Pancreas (tissue), 10 donors: ENCODE measurements at regions not wholly inside any gene's neighbourhood (a gene's known extent, or its start where the extent isn't known, plus 50 kb on each side); places are given as distances from the start of the nearest gene placed in this dataset.

Experiments
- ATAC-seq, 4 donors: fragments of 200-7000 bp; cut with Tn5 transposase; one replicate each; pipeline versions ENCODE4 v1.8.0 to v1.9.1; 2020; ENCODE audit warnings: mild to moderate bottlenecking in 4 of 4, moderate library complexity in 4 of 4
- DNase-seq, 6 donors: peaks; one replicate each; pipeline ENCODE4 v3.0.0-alpha.2; 2020
- FAIRE-seq: peaks from 2 replicates; lab custom pipeline; 2012; peaks lifted over from hg19 to GRCh38; lab: Jason Lieb, UNC
- H3K27ac ChIP-seq, 4 donors: fragments of 200-600 bp; sonication (generic); 1 replicate in 3 of 4; 2 replicates in 1 of 4; pipeline versions ENCODE4 v1.5.0 to v1.8.0; 2020
- H3K27me3 ChIP-seq, 4 donors: fragments of 200-600 bp; one replicate each; pipeline ENCODE4 v1.8.0; 2021
- H3K36me3 ChIP-seq, 3 donors: fragments of 200-600 bp; sonication (generic) in 1 of 3; one replicate each; pipeline versions ENCODE4 v1.5.0 to v1.8.0; 2020 to 2021
- H3K4me1 ChIP-seq, 3 donors: fragments of 200-600 bp; one replicate each; pipeline ENCODE4 v1.8.0; 2021
- H3K4me3 ChIP-seq, 4 donors: fragments of 200-600 bp; sonication (generic) in 2 of 4; one replicate each; pipeline versions ENCODE4 v1.5.0 to v1.8.0; 2020 to 2021
- H3K9me3 ChIP-seq, 4 donors: fragments of 200-600 bp; one replicate each; pipeline ENCODE4 v1.8.0; 2021
- WGBS, 2 donors: extraction: QIAGEN DNeasy Blood & Tissue Kit; methylation state at CpG; one replicate each; pipeline ENCODE4 v1.1.7; 2013; 5-methylcytosine and 5-hydroxymethylcytosine counted together
- intact Hi-C, 3 donors: fragments of 100-400 bp; cut with DNase I; formaldehyde crosslinking; loops; one replicate each; pipeline versions ENCODE4 v1.11.1 to v1.14.2; 2022
- TF ChIP-seq, protein P1 (sequence below), 4 donors: fragments of 200-600 bp; sonication (generic) in 3 of 4; IDR thresholded peaks; one replicate each; pipeline versions ENCODE4 v1.5.0 to v1.8.0; 2021; ENCODE audit warnings: antibody characterized with exemption in 4 of 4
- donor health status: healthy with polysubstance abuse.
- donor health status: DM: no; HTN: no; CAD: no; lungs with moderate emphysema.
- donor health status: DM: no; HTN: no; CAD: no.
- donor health status: control.
- donor health status: control.
- donor health status: Bipolar disorder and iron deficiency.
- donor health status: DM: yes; HTN: yes; CAD: no.
- donor health status: DM: no; HTN: no; CAD: no.
- donor health status: DM: no; HTN: no; CAD: no.
- donor health status: DM: yes; HTN: yes; CAD: no.

- WGBS, 2 donors: 31 to 35% methylated on average over 4 of the region's 4 CpGs
- no peak for FAIRE-seq
Measured at GRCh38 chr18:41134426-41134825, 820.6 kb upstream of the PIK3C3 start.

DNA sequence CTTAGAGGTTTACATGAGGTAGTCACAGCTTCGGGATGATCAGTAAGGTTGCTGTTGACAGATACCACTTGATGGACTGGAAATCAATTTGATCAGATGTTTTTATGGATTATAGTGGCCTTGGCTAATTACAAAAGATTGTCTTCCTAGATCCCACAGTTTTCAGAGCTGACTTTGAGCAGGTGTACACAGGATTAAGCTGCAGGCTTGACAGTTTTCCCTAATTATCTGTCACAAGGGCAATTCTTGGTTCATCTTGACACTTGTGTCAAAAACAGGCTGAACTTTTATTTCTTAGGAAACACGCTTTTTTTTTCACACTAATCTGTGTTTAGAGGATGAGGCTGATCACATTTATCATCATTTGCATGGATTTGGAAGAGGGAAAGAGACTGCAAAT, 824.0 kb upstream of the PIK3C3 start:
- FAIRE-seq (no peak), ATAC-seq (no peak), DNase-seq (no peak)
- Histone ChIP-seq H3K27ac (no peak overlapping the region), H3K9me3 (no peaks in the 10 kb centered on the region), H3K36me3 (no peaks in the 10 kb centered on the region), H3K27me3 (no peaks in the 10 kb centered on the region), H3K4me3 (no peak overlapping the region), H3K4me1 (no peaks in the 10 kb centered on the region)
- intact Hi-C loops: no loop called here
- TF ChIP-seq, protein P1, sequence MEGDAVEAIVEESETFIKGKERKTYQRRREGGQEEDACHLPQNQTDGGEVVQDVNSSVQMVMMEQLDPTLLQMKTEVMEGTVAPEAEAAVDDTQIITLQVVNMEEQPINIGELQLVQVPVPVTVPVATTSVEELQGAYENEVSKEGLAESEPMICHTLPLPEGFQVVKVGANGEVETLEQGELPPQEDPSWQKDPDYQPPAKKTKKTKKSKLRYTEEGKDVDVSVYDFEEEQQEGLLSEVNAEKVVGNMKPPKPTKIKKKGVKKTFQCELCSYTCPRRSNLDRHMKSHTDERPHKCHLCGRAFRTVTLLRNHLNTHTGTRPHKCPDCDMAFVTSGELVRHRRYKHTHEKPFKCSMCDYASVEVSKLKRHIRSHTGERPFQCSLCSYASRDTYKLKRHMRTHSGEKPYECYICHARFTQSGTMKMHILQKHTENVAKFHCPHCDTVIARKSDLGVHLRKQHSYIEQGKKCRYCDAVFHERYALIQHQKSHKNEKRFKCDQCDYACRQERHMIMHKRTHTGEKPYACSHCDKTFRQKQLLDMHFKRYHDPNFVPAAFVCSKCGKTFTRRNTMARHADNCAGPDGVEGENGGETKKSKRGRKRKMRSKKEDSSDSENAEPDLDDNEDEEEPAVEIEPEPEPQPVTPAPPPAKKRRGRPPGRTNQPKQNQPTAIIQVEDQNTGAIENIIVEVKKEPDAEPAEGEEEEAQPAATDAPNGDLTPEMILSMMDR (IDR thresholded peaks at IDR 0.05): no peak
- WGBS, 2 donors: 17 to 19% methylated on average over 2 of the region's 2 CpGs

More at GRCh38 chr18:41134426-41134825, 820.6 kb upstream of the PIK3C3 start:
- Histone ChIP-seq H3K27ac (no peak overlapping the region), H3K27me3 (no peaks in the 10 kb centered on the region), H3K4me3 (no peak overlapping the region), H3K4me1 (no peaks in the 10 kb centered on the region), H3K36me3 (no peaks in the 10 kb centered on the region), H3K9me3 (no peaks in the 10 kb centered on the region)
- DNase-seq: no peak
- TF ChIP-seq, protein P1 (IDR thresholded peaks at IDR 0.05): no peak
- intact Hi-C loops: no loop called here
- ATAC-seq: no peak

DNA sequence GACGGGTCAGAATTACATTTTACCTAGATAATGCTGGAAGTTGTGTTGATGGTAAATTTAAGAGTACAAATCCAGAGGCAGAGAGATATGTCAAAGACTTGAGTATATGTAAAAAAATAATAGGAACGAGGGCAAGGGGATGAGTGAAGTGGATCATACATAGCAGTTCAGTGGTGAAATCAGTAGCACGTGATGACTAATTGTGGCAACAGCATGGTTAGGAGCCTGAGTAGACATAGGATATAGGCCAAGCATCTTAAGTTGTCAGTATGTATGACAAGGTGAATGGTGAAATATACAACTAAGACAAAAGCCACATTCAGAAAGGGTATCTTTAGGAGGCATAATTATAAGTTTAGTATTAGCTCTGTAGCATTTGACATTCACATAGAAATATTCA, 826.5 kb upstream of the PIK3C3 start:
- H3K9me3 ChIP-seq: no peaks in the 10 kb centered on the region
- no peak for FAIRE-seq
- no peak for ATAC-seq
- H3K27ac ChIP-seq: no peak overlapping the region
- intact Hi-C loops: no loop called here
- H3K4me1 ChIP-seq: no peaks in the 10 kb centered on the region
- DNase-seq: no peak
- no peaks in the 10 kb centered on the region for H3K36me3 ChIP-seq
- WGBS, 2 donors: 45 to 60% methylated on average over 3 of the region's 3 CpGs
- H3K27me3 ChIP-seq: no peaks in the 10 kb centered on the region
- no peak overlapping the region for H3K4me3 ChIP-seq
- TF ChIP-seq, protein P1 (IDR thresholded peaks at IDR 0.05): no peak

DNA sequence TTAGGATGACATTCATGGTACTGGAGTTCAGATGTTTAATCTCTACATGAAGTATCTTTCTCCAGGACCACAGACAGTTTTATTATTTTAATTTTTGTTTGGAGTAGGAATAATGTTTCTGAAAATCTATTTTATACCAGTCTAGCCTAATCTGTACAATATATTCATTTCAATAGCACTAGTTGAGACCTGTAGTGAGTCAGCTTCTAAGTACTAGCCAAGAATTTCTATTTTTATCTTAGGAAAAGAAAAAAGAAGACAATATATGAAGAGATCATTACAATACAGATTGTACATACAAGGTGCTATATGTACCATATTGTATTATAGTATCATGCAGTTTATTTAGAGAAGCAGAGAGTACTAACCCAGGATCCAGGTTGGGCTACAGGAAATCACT, 826.9 kb upstream of the PIK3C3 start:
- TF ChIP-seq, protein P1 (IDR thresholded peaks at IDR 0.05): no peak
- intact Hi-C loops: no loop called here
- FAIRE-seq (no peak), ATAC-seq (no peak), DNase-seq (no peak)
- Histone ChIP-seq H3K4me1 (no peaks in the 10 kb centered on the region), H3K27me3 (no peaks in the 10 kb centered on the region), H3K4me3 (no peak overlapping the region), H3K36me3 (no peaks in the 10 kb centered on the region), H3K27ac (no peak overlapping the region), H3K9me3 (no peaks in the 10 kb centered on the region)

DNA sequence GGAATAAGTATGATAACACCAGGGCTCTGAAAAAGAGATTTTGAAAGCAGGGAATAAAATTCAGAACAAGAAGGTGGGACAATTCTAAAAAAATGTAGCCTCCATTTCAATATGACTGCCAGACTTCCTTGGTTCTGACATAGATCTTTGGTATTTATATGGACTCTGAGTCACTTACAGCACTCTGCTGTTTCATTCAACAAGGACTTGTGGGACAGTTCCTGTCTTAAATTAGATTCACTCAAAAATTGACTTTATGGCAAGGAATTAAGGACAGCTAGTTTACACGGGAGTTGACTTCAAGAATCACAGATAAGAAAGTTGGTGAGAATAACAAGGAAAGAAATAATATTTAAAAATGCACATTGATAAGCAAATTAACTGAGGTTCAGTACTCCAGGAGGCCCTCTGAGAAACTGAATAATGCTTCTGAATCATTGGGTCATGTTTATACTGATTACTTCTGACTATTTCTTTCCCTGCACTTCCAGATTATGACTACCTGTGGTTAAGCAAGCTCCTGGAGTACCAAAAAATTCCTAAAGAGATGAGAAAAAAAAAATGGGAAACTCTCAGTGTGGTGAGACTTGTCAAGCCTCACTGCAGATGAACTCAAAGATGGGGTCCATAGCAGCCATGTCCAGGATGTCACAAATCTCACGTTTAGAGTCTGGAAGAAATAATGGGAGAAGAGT, 828.3 kb upstream of the PIK3C3 start:
- no peaks in the 10 kb centered on the region for H3K4me1 ChIP-seq
- no peaks in the 10 kb centered on the region for H3K9me3 ChIP-seq
- intact Hi-C loops: no loop called here
- H3K27ac ChIP-seq: no peak overlapping the region
- ATAC-seq: no peak
- FAIRE-seq: no peak
- H3K4me3 ChIP-seq: no peak overlapping the region
- DNase-seq: no peak
- H3K36me3 ChIP-seq: no peaks in the 10 kb centered on the region
- 35% methylated on average over 2 of the region's 2 CpGs for WGBS, 2 donors
- TF ChIP-seq, protein P1 (IDR thresholded peaks at IDR 0.05): no peak
- no peaks in the 10 kb centered on the region for H3K27me3 ChIP-seq
